MM.1S (cell line): ENCODE measurements at regions not wholly inside any gene's neighbourhood (a gene's known extent, or its start where the extent isn't known, plus 50 kb on each side); places are given as distances from the start of the nearest gene placed in this dataset.

ENCODE experiments used
- DNase-seq: peaks from one replicate; pipeline ENCODE4 v3.0.0-alpha.2; 2015
- H2AFZ ChIP-seq: fragments of 300-600 bp; sonication (generic); 2 replicates; pipeline ENCODE4 v1.6.0; 2016; ENCODE audit warnings: antibody characterized with exemption, low read length
- H3F3A ChIP-seq: fragments of 300-600 bp; sonication (generic); 2 replicates; pipeline ENCODE4 v1.6.1; 2016; ENCODE audit warnings: mild to moderate bottlenecking, antibody characterized with exemption, low read length, moderate library complexity, mixed read lengths; ENCODE audit not compliant: insufficient read depth
- H3K27ac ChIP-seq: fragments of 300-600 bp; sonication (generic); 2 replicates; pipeline ENCODE4 v1.5.1; 2016; ENCODE audit warnings: mild to moderate bottlenecking, low read length
- H3K27me3 ChIP-seq: fragments of 300-600 bp; sonication (generic); replicated peaks from 2 replicates; pipeline ENCODE4 v1.6.0; 2016; ENCODE audit warnings: low read length; ENCODE audit not compliant: insufficient read depth
- H3K36me3 ChIP-seq: fragments of 300-600 bp; sonication (generic); replicated peaks from 2 replicates; pipeline ENCODE4 v1.6.1; 2016; ENCODE audit warnings: mild to moderate bottlenecking, low read length, mixed read lengths; ENCODE audit not compliant: insufficient read depth
- H3K4me1 ChIP-seq: fragments of 300-600 bp; sonication (generic); 2 replicates; pipeline ENCODE4 v1.6.1; 2016; ENCODE audit warnings: low read length, mixed read lengths
- H3K4me2 ChIP-seq: fragments of 300-600 bp; sonication (generic); 2 replicates; pipeline ENCODE4 v1.6.0; 2016; ENCODE audit warnings: low read depth, low read length
- H3K4me3 ChIP-seq: fragments of 300-600 bp; sonication (generic); 2 replicates; pipeline ENCODE4 v1.5.1; 2016; ENCODE audit warnings: low read length, mixed read lengths
- H3K79me2 ChIP-seq: fragments of 300-600 bp; sonication (generic); 2 replicates; pipeline ENCODE4 v1.6.1; 2016; ENCODE audit warnings: mixed run types, low read length, mixed read lengths
- H3K9ac ChIP-seq: fragments of 300-600 bp; sonication (generic); 2 replicates; pipeline ENCODE4 v1.6.1; 2016; ENCODE audit warnings: low read length, mixed read lengths
- H3K9me2 ChIP-seq: fragments of 300-600 bp; sonication (generic); replicated peaks from 2 replicates; pipeline ENCODE4 v1.6.1; 2016; ENCODE audit warnings: mild to moderate bottlenecking, low read length, mixed read lengths; ENCODE audit not compliant: insufficient read depth
- H3K9me3 ChIP-seq: fragments of 300-600 bp; sonication (generic); replicated peaks from 2 replicates; pipeline ENCODE4 v1.6.1; 2016; ENCODE audit warnings: mild to moderate bottlenecking, low read length, mixed read lengths; ENCODE audit not compliant: insufficient read depth
- H4K20me1 ChIP-seq: fragments of 300-600 bp; sonication (generic); 2 replicates; pipeline ENCODE4 v1.6.1; 2016; ENCODE audit warnings: mild to moderate bottlenecking, low read length, moderate library complexity, mixed read lengths; ENCODE audit not compliant: insufficient read depth
- CTCF ChIP-seq: fragments of 300-600 bp; sonication (generic); IDR thresholded peaks from 2 replicates; pipeline ENCODE4 v1.5.1; 2016; ENCODE audit warnings: antibody characterized with exemption, low read length, mixed read lengths
- EZH2 ChIP-seq: fragments of 300-600 bp; sonication (generic); optimal IDR thresholded peaks from 2 replicates; pipeline ENCODE3; 2017; ENCODE audit warnings: low read depth, mild to moderate bottlenecking, antibody characterized with exemption, low read length, mixed read lengths
- EZH2phosphoT487 ChIP-seq: fragments of 300-600 bp; sonication (generic); IDR thresholded peaks from 2 replicates; pipeline ENCODE4 v1.6.1; 2018; ENCODE audit warnings: antibody characterized with exemption, low read length

GRCh38 chr18:27674411-27674810 is 489.3 kb upstream of the CHST9 start:
- no peak for DNase-seq
- Histone ChIP-seq H3K9me3 (no peaks in the 10 kb centered on the region), H3K9ac (no peak overlapping the region), H3K36me3 (no peaks in the 10 kb centered on the region), H3F3A (no peaks in the 10 kb centered on the region), H3K79me2 (no peaks in the 10 kb centered on the region), H3K27me3 (no peaks in the 10 kb centered on the region), H2AFZ (no peak overlapping the region), H3K4me2 (no peak overlapping the region), H3K4me1 (no peaks in the 10 kb centered on the region), H3K27ac (no peak overlapping the region), H3K9me2 (no peaks in the 10 kb centered on the region), H3K4me3 (no peak overlapping the region), H4K20me1 (no peaks in the 10 kb centered on the region)
- TF ChIP-seq EZH2phosphoT487: no peak
- no peak for TF ChIP-seq EZH2
- TF ChIP-seq CTCF: no peak

GRCh38 chr18:27673861-27674260 is 488.8 kb upstream of the CHST9 start:
- H3K9me3 ChIP-seq: no peaks in the 10 kb centered on the region
- no peaks in the 10 kb centered on the region for H3K36me3 ChIP-seq
- no peak overlapping the region for H3K9ac ChIP-seq
- no peaks in the 10 kb centered on the region for H3K4me1 ChIP-seq
- H3K27me3 ChIP-seq: no peaks in the 10 kb centered on the region
- no peaks in the 10 kb centered on the region for H3K9me2 ChIP-seq
- H3K4me3 ChIP-seq: no peak overlapping the region
- H2AFZ ChIP-seq: no peak overlapping the region
- no peaks in the 10 kb centered on the region for H3K79me2 ChIP-seq
- H3K27ac ChIP-seq: no peak overlapping the region
- no peaks in the 10 kb centered on the region for H4K20me1 ChIP-seq
- no peak overlapping the region for H3K4me2 ChIP-seq
- no peaks in the 10 kb centered on the region for H3F3A ChIP-seq
- no peak for TF ChIP-seq EZH2
- no peak for TF ChIP-seq EZH2phosphoT487
- no peak for TF ChIP-seq CTCF
- DNase-seq: no peak

- Histone ChIP-seq H3K9me2 (no peaks in the 10 kb centered on the region), H3K4me3 (no peak overlapping the region), H3K4me2 (no peak overlapping the region), H2AFZ (no peak overlapping the region), H3F3A (no peaks in the 10 kb centered on the region), H3K36me3 (no peaks in the 10 kb centered on the region), H3K79me2 (no peaks in the 10 kb centered on the region), H3K9me3 (no peaks in the 10 kb centered on the region), H3K4me1 (no peaks in the 10 kb centered on the region), H4K20me1 (no peaks in the 10 kb centered on the region), H3K27ac (no peak overlapping the region), H3K27me3 (no peaks in the 10 kb centered on the region), H3K9ac (no peak overlapping the region)
- DNase-seq: no peak
- TF ChIP-seq CTCF (no peak), EZH2phosphoT487 (no peak), EZH2 (no peak)
These were observed 483.1 kb upstream of the CHST9 start for GRCh38 chr18:27668158-27668557.

- no peaks in the 10 kb centered on the region for H3K9me2 ChIP-seq
- TF ChIP-seq EZH2 (no peak), CTCF (no peak), EZH2phosphoT487 (no peak)
- no peak overlapping the region for H3K4me2 ChIP-seq
These were observed 482.0 kb upstream of the CHST9 start for GRCh38 chr18:27667064-27667463.

More at GRCh38 chr18:27667064-27667463, 482.0 kb upstream of the CHST9 start:
- DNase-seq: no peak
- Histone ChIP-seq H3K4me3 (no peak overlapping the region), H3K36me3 (no peaks in the 10 kb centered on the region), H3K4me1 (no peaks in the 10 kb centered on the region), H3K27ac (no peak overlapping the region), H3K79me2 (no peaks in the 10 kb centered on the region), H3F3A (no peaks in the 10 kb centered on the region), H4K20me1 (no peaks in the 10 kb centered on the region), H3K27me3 (no peaks in the 10 kb centered on the region), H3K9ac (no peak overlapping the region), H3K9me3 (no peaks in the 10 kb centered on the region), H2AFZ (no peak overlapping the region)
